GM12892 (cell line): ENCODE measurements at regions not wholly inside any gene's neighbourhood (a gene's known extent, or its start where the extent isn't known, plus 50 kb on each side); places are given as distances from the start of the nearest gene placed in this dataset.

Experiments
- DNase-seq: peaks from one replicate; pipeline ENCODE4 v3.0.0; 2011; ENCODE audit not compliant: insufficient read length
- FAIRE-seq: peaks from 2 replicates; lab custom pipeline; 2011; peaks lifted over from hg19 to GRCh38; lab: Jason Lieb, UNC
- POLR2A ChIP-seq: IDR thresholded peaks from 2 replicates; pipeline ENCODE4 v1.6.1; 2011; ENCODE audit warnings: low read depth, low read length, control low read depth
- POLR2AphosphoS5 ChIP-seq: IDR thresholded peaks from 2 replicates; pipeline ENCODE4 v1.6.1; 2011; ENCODE audit warnings: low read depth, low read length, control low read depth
- TAF1 ChIP-seq: IDR thresholded peaks from 2 replicates; pipeline ENCODE4 v1.6.1; 2011; ENCODE audit warnings: low read depth, mild to moderate bottlenecking, control low read depth, low read length, borderline replicate concordance

DNA sequence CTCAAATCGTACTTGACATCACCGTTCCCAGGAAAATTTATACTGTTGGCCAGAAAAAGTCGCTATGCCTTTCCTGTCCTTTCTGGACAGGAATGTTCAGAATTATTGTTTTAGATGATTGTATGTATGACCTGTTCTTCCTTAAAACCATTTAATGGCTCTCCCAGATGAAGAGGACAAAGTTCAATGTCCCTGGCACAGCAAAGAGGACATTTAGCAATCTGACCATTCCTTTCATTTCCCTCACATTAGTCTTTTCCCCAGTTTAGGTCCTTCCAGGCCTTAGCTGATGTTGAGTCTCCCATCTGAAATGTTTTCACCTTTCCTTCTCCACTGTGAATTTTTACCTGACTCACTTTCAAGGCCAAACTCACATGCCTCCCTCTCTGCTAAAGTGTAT lies 938.9 kb downstream of the CDH11 start:
- no peak for DNase-seq
- TF ChIP-seq TAF1: no peak
- TF ChIP-seq POLR2A: no peak
- TF ChIP-seq POLR2AphosphoS5: no peak
- no peak for FAIRE-seq

DNA sequence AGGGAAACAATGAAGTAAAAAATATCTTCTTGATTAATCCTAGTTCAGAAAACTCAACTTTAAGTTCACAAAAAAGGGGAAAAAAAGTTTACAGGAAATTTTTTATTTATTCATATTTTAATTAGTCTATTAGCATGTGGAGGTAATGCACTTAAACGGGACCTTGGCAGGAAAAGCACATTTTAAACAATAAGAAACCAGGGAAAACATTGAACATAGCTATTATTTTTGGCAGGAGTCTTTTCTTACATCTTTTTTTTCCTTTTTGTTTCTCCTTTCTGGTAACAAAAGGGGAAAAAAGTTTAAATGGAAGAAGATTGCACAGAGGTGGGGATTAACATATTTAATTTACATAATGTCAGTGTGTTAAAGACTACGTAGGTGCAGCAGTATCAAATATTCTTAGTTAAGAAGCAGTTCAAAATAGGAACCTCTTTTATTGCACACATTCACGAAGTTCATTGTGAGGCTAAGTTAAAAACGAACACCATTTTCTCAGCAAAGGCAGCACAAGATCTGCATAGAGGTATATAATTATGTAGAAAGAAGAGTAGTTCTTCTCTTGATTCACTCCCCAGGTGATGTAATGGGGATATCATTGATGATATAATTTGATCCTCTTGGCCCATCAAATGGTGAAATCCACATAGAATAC lies 940.5 kb downstream of the CDH11 start:
- no peak for DNase-seq
- TF ChIP-seq POLR2A (no peak), TAF1 (no peak), POLR2AphosphoS5 (no peak)
- FAIRE-seq: no peak

DNA sequence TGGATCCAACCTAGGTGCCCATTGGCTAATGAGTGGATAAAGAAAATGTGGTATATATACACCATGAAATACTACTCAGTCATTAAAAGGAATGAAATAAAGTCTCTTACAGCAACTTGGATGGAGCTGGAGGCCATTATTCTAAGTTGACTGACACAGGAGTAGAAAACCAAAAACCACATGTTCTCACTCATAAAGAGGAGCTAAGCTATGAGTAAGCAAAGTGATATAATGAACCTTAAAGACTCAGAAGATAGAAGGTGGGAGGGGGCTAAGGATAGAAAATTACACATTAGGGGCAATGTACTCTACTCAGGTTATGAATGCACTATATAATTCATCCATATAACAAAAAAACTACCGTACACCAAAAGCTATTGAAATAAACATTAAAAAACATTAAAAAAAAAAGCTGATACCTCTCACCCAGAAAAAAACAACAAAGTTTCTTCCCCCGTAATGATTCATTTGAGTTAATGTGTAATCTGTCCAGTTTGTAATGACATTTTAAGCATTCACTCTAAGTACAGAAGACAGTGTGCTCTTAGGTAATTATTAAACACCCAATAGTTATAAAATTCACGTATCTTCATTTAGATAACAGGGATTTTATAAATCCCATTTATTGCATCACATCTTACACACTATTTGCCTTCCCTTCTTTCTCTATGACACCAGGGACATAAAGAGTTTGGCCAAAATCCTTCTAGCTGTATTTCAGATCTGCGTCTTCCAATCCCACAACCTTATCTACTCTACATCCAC lies 941.5 kb downstream of the CDH11 start:
- DNase-seq (no peak), FAIRE-seq (no peak)
- no peak for TF ChIP-seq TAF1

DNA sequence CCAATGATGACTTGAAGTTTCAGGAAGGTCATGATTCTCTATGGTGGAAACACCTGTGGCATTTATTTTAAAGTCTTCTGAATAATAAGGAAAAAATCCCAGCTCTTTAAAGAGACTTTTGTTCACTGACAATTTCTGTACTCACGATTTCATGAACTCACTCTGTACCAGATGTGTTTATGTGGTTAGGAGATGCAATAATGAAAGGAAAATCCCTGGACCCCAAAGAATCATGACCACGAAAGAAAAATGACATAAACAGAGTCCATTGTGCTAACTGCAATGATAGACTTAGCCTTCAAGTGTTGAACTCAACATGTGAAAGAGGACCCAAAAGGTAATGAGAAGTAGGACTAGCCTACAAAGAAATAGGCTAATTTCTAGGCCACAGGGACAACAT lies 947.5 kb downstream of the CDH11 start:
- DNase-seq: no peak

DNA sequence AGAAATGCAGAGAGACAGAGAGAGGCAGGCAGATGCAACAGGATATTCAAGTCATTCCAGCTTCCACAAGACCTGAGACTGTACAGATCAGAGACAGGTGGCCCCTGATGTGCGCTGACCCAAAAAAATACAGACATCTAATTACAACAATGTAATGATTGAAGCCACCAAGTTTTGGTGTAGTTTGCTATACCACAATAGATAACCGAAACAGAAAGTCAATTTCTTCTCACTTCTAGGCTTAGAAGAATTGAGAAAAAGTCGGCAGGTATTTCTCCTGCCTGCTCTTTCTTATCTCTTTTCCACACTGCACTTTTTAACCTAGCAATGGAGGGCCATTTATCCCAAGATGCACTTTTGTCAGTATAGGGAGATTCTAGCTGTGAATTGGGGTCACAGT lies 949.2 kb downstream of the CDH11 start:
- TF ChIP-seq TAF1: no peak
- TF ChIP-seq POLR2AphosphoS5: no peak
- no peak for TF ChIP-seq POLR2A
- DNase-seq (no peak), FAIRE-seq (no peak)

More for the DNA sequence above, 947.5 kb downstream of the CDH11 start:
- FAIRE-seq: no peak
- TF ChIP-seq POLR2A: no peak
- no peak for TF ChIP-seq POLR2AphosphoS5
- no peak for TF ChIP-seq TAF1

DNA sequence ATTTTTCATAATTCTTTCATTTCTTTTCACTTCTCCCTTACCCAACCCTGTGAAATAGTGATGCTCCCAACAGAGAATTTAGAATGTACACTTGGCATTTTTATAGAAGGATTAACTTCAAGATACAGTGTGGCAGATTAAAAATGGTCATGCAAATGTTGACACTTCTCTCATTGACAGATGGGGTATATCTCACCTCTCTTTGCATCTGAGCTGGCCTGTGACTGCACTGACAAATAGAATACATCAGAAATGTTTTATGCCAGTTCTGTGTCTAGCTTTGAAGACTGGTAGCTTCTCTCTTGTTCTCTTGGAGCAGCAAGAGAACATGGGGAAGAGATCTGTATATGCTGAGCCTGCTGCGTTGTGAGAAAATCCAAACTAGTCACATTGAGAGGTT lies 949.6 kb downstream of the CDH11 start:
- DNase-seq (no peak), FAIRE-seq (no peak)
- TF ChIP-seq POLR2AphosphoS5 (no peak), POLR2A (no peak), TAF1 (no peak)

DNA sequence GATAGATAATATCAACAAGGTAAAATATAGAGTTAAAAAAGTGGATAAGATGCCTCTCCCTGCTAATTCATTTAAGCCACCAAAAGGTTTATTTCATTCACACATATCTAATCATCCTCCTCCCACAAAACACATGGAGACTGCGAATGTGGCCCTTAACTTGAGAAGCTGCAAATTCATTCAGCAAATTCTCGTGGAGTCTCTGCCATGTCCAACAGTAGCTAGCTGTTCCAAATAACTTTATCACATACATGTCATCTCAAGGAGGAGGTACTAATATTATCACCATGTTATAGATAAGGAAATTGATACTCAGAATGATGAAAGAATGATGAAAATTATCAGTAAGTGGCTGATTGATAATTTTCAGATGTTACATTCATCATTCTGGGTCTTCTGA lies 950.2 kb downstream of the CDH11 start:
- FAIRE-seq (no peak), DNase-seq (no peak)
- TF ChIP-seq TAF1 (no peak), POLR2A (no peak), POLR2AphosphoS5 (no peak)

DNA sequence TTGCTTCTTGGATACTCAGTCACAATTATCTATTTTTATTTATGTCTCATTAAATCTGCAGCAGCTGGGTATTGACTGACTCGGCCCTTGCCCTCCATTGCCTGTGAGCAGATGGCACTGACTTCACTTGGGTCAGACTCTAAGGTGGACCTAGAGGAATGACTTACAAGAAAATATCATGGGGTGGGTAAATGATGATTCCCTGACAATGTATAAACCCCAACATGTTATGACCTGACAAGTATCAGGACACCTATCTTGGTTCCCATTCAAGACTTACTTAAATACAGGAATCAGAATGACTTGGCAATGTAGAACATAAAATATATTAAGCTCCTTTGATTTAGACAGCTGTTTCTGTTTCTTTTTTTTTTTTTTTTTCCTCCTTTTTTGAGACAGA lies 953.5 kb downstream of the CDH11 start:
- DNase-seq (no peak), FAIRE-seq (no peak)
- no peak for TF ChIP-seq TAF1
- no peak for TF ChIP-seq POLR2A
- TF ChIP-seq POLR2AphosphoS5: no peak

DNA sequence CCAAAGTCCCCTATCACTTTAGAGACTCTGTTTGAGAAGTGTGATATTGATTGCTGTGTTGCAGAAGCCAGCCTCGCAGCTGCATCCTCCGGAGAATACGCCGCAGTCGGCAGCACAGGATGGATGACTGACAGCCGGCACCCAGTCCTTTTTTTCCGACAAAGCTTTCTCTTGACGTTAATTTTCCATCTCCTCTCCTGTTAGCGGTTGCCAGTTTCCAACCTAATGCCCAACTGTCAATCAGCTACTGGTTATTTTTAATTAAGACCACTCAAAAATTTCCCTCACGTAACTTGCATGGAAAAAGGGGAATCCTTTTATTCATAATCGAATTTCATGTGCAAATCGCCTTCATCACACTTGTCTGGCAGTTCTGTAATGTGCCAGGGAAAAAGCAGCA lies 953.9 kb downstream of the CDH11 start:
- FAIRE-seq: no peak
- no peak for DNase-seq
- TF ChIP-seq POLR2A (no peak), POLR2AphosphoS5 (no peak), TAF1 (no peak)

DNA sequence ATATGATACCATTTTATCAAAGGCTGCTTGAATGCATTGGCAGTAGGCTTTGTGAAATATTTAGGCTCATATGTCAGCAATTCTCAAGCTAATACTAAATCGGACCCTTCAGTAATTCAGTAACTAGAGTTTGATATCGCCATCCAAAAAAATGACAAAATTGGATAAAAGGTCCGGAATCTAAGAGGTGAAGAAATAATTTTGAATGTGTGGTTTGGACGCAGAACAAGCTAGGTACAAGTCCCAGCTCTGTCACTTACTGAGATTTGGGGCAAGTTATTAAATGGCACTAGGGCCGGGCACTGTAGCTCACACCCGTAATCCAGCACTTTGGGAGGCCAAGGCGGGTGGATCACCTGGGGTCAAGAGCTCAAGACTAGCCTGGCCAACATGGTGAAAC lies 956.5 kb downstream of the CDH11 start:
- TF ChIP-seq POLR2AphosphoS5 (no peak), POLR2A (no peak), TAF1 (no peak)
- no peak for DNase-seq
- FAIRE-seq: no peak

DNA sequence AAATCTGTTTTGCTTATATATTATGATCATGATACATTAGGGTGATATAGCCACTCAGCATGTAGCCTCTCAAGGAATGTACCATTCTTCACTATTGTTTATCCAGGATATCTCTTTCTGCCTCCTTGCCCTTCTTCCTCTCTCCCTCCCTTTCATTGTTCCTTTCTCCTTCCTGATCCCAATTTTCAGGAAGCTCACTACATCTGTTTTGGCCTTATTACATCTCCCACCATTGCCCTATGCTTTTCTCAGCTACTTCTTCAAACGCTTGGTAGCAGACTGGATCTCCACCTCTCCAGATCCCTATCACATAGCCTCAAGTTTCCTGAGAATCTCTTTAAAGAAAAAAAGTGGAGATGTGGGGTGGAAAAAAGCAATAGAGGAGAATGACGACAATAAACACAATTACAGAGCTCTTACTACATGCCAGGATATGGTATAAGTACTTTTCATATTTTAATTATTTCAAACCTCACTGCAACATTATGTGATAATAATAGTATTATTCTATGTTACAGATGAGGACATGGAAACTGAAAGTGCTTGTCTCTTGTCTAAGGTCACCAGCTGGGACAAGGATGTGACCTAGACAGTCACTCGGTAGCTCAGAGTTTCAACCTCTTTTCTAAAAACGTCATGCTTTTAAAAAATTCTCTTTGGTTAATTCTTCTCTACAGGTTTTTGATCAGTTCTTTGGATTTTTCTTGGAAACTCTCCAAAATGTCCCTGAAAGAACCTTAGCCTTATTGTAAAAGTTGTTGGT lies 959.1 kb downstream of the CDH11 start:
- no peak for TF ChIP-seq POLR2AphosphoS5
- FAIRE-seq (no peak), DNase-seq (no peak)
